ENCODE measurements at regions not wholly inside any gene's neighbourhood (a gene's known extent, or its start where the extent isn't known, plus 50 kb on each side); places are given as distances from the start of the nearest gene placed in this dataset.

DNA sequence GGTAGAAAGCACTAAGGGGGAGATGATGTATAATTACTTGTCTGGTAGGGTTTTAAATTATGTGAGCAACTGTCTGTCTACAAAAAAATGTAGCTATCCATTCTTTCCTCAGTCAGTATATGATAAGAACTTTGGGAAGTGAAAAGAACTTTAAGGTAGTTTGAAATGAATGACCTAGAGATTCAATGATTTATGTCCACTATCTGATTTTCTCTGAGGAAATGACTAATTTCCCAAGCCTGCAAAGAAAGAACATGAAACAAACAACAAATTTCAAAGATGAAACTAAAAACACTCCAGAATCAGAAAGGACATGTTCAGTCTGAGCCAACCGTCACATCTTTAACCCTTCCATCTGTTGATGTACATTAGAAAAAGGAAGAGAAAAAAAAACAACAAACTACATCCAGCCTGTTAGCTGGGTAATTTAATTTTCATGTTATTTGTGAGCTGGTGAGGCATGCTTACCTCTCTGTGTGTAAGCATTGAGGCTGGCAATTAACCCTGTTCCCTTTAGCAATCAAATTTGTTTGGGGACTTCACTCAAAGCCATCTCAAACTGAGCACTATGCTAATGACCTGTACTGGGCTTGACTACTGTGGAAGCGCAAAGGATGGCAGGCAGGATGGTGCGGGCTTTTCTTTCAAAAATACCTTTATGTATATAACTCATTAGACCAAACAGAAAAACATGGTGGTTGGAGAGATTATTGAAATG lies 220.1 kb downstream of the TUSC7 start:
- DNase-seq (ENCODE audit: low read depth, low spot score), result no peak

GRCh38 chr3:116930786-116931185 lies 221.2 kb downstream of the TUSC7 start:
- DNase-seq (ENCODE audit: low read depth, low spot score), result peak; percentile 41

DNA sequence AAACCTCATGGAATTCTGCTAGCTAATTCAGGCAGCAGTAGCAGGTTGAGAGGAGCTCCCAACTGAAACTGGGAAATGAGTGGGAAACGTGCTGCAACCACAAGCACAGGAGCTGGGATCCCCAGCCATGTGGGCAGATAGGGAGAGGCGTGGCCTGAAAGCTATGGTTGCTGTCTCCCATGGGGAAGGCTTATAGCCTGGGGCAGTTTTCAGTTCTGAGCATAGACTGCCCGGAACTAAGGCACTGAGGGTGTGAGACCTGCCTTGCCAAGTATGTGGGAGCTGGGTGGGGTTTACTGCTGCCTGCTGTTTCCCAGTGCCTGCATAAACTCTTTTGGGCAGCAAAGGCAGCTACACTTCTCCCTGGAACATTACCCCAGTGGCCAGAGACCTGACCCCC lies 229.5 kb downstream of the TUSC7 start:
- DNase-seq (ENCODE audit: low read depth, low spot score), result no peak

- DNase-seq (ENCODE audit: low read depth, low spot score), result no peak
Measured at GRCh38 chr3:116939550-116939949, 230.0 kb downstream of the TUSC7 start.

- DNase-seq (ENCODE audit: low read depth, low spot score), result no peak
Measured at GRCh38 chr3:116940719-116941118, 231.1 kb downstream of the TUSC7 start.

DNA sequence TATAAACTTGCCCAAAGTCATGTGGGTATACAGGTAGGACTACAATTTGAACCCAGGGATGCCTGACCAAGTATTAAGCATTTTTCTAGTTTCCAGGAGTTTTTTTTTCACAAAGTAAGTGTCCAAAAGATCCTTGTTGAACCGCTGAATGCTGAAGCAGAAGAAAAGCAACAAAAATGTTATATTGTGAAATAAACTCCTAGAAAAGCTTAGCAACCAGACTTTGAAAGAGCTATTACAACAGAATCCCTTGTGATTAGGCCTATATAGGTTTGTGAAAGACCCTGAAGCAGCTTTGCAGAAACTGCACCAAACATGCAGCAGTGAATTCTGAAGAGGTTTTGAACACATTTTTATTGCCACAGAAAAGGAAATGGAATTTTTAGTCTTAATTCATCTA lies 236.8 kb downstream of the TUSC7 start:
- DNase-seq (ENCODE audit: low read depth, low spot score), result no peak

DNA sequence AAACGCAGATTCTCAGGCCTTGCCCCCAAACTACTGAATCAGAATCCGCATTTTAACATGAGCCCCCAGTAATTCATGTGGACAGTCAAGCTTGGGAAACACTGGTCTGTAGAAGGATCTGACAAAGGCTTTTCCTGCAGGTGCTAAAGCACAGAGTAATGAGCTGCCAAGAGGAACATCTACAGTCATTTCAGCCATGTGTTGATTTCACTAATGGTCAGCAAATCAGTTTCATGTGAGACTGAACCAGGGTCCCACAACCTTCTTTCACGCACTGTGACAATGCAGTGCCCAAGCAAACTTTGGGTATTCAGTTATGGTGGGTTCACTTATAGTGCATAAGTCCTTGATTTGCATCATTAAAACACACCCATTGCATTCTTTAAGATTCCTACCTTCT lies 237.6 kb downstream of the TUSC7 start:
- DNase-seq (ENCODE audit: low read depth, low spot score), result no peak

DNA sequence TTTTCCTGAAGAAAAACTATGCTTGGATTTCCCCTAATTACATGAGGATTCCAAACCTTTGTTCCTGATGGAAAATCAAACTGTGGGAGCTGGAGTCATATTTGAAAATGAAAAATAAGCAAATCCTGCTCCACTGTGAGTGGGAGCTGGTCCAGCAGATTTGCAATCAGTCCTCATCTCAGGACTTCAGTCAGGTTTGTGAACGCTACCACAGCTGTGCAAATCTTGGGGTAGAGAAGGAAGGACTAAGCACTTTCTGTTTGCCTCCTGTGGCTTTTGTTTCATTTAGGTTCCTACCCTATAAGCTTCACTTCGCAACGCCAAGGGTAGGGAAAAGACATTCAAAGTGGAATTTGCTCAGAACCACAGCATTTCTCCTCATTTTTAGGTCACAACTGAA lies 238.2 kb downstream of the TUSC7 start:
- DNase-seq (ENCODE audit: low read depth, low spot score), result no peak

DNA sequence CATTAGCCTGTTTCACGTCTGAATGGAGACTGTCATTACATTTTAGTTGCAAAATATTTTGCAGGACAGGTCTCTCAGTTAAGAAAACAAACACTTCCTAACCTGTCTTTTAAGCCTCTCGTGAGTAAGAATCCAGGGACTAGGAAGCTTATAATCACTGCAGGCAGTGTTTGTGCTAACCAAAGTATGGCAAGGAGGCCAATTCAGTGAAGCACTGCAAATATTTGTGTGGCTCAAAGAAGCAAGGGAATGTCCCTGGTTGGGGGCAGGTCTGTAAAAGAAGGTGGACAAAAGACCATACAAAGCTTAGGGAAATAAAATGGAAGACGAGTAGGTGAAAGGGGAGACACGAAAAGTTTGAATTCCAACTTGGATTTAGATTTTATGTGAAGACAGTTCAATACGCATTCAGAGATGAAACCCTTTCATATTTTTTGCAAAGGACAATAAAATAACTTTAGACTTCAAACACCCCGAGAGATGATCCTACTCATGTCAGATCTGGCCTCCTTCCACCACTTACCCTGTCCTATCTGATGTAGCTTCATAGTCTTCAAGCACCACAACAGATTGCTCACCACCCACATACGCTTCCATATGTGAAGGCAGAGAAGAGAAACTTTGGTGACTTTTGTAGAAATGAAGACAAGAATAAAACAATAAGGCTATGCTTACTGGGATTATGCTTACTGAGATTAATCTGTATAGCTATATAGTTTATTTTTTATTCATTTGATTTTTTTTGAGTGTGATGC lies 240.9 kb downstream of the TUSC7 start:
- DNase-seq (ENCODE audit: low read depth, low spot score), result peak; percentile 9

GRCh38 chr3:116951610-116952009 lies 242.0 kb downstream of the TUSC7 start:
- DNase-seq (ENCODE audit: low read depth, low spot score), result peak; percentile 51

GRCh38 chr3:116958291-116958690 lies 248.7 kb downstream of the TUSC7 start:
- no peak for DNase-seq (ENCODE audit: low read depth, low spot score)

GRCh38 chr3:116961106-116961505 lies 251.5 kb downstream of the TUSC7 start:
- DNase-seq (ENCODE audit: low read depth, low spot score), result no peak

DNA sequence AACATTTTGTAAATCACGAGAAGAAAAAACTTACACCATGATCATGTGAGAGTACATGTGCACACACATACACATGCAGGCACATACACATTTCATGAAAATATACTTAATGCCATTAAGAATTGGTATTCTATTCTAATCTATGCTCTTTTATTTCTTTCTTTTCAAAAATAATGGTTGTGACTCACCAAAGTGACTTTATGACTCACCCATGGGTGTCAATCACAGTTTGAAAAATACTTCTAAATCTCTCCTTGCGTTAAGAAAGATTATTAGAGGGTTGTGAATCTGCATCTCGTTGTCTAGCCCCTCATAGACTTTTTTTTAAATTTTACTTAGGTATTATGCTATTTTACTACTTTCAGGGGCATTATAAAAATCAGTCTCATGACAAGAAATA lies 254.2 kb downstream of the TUSC7 start:
- peak; percentile 10 for DNase-seq (ENCODE audit: low read depth, low spot score)

- DNase-seq (ENCODE audit: low read depth, low spot score), result no peak
Measured at GRCh38 chr3:116966649-116967048, 257.1 kb downstream of the TUSC7 start.

GRCh38 chr3:116969135-116969534 lies 259.6 kb downstream of the TUSC7 start:
- DNase-seq (ENCODE audit: low read depth, low spot score), result no peak

DNA sequence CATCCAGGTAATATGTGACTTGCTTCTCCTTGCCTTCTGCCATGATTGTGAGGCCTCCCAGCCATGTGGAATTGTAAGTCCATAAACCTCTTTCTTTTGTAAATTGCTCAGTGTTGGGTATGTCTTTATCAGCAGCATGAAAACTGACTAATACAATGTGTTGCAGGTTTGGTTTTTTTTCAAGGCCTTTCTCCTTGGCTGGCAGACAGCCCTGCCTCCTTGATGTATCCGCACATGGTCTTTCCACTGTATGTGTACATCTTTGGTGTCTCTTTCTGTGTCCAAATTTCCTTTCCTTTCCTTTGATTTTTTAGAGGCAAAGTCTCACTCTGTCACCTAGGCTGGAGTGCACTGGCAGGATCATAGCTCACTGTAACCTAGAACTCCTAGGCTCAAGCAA lies 260.1 kb downstream of the TUSC7 start:
- DNase-seq (ENCODE audit: low read depth, low spot score), result no peak

GRCh38 chr3:116971531-116971930 lies 262.0 kb downstream of the TUSC7 start:
- no peak for DNase-seq (ENCODE audit: low read depth, low spot score)

- no peak for DNase-seq (ENCODE audit: low read depth, low spot score)
Measured at GRCh38 chr3:116974702-116975101, 265.1 kb downstream of the TUSC7 start.

DNA sequence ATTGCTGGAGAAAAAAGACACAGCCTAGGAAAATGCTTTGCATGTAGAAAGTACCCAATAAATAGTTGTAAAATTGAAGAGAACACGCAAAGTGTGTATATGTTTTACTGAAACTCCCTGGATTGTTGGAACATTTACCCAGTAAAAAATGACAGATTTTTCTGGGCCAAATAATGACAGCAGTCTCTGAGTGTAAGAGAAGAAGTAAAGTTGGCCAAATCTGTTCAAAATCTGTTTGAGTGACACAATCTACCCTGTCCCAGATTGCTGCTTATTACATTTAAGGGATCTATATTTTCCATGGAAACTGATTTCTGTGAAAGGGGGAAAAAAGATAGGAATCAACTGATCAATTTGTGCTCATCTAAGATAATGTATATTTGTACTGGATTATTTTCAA lies 267.9 kb downstream of the TUSC7 start:
- DNase-seq (ENCODE audit: low read depth, low spot score), result no peak

- no peak for DNase-seq (ENCODE audit: low read depth, low spot score)
Measured at GRCh38 chr3:116980099-116980498, 270.5 kb downstream of the TUSC7 start.

- DNase-seq (ENCODE audit: low read depth, low spot score), result no peak
Measured at GRCh38 chr3:116981089-116981488, 271.5 kb downstream of the TUSC7 start.

- no peak for DNase-seq (ENCODE audit: low read depth, low spot score)
Measured at GRCh38 chr3:116984301-116984700, 274.7 kb downstream of the TUSC7 start.

GRCh38 chr3:116994351-116994879 lies 284.8 kb downstream of the TUSC7 start:
- DNase-seq (ENCODE audit: low read depth, low spot score), result peak; percentile 15
